Lung (tissue), 11 donors: ENCODE measurements at regions not wholly inside any gene's neighbourhood (a gene's known extent, or its start where the extent isn't known, plus 50 kb on each side); places are given as distances from the start of the nearest gene placed in this dataset.

ENCODE experiments used
- ATAC-seq: fragments of 200-7000 bp; cut with Tn5 transposase; one replicate; pipeline ENCODE4 v1.9.1; 2020; ENCODE audit warnings: moderate number of reproducible peaks; ENCODE audit not compliant: insufficient read depth, low FRiP score
- DNase-seq, 3 donors: peaks; one replicate each; pipeline ENCODE4 v3.0.0-alpha.2; 2013 to 2017
- H3K27ac ChIP-seq, 2 donors: one replicate each; pipeline ENCODE4 v1.5.1; 2013; ENCODE audit warnings: mild to moderate bottlenecking in 2 of 2, moderate library complexity in 2 of 2, control low read depth in 1 of 2, inconsistent platforms in 1 of 2, low read depth in 1 of 2, low read length in 1 of 2
- H3K27me3 ChIP-seq, 3 donors: one replicate each; pipeline ENCODE4 v1.5.1; 2013; ENCODE audit warnings: low read length in 2 of 3; ENCODE audit not compliant: control insufficient read depth in 3 of 3, insufficient read depth in 3 of 3
- H3K36me3 ChIP-seq, 4 donors: one replicate each; pipeline ENCODE4 v1.5.1; 2013; ENCODE audit warnings: low read length in 4 of 4, mild to moderate bottlenecking in 1 of 4, moderate library complexity in 1 of 4; ENCODE audit not compliant: control insufficient read depth in 4 of 4, insufficient read depth in 4 of 4
- H3K4me1 ChIP-seq, 5 donors: one replicate each; pipeline ENCODE4 v1.5.1; 2013; ENCODE audit warnings: low read length in 5 of 5, mild to moderate bottlenecking in 2 of 5, moderate library complexity in 1 of 5; ENCODE audit not compliant: control insufficient read depth in 5 of 5, insufficient read depth in 5 of 5
- H3K4me3 ChIP-seq: one replicate; pipeline ENCODE4 v1.5.1; 2013; ENCODE audit warnings: mild to moderate bottlenecking, control low read depth, moderate library complexity
- H3K9ac ChIP-seq, 2 donors: one replicate each; pipeline ENCODE4 v1.5.1; 2013; ENCODE audit warnings: low read length in 2 of 2, control low read depth in 1 of 2; ENCODE audit not compliant: insufficient read depth in 1 of 2
- H3K9me3 ChIP-seq, 4 donors: one replicate each; pipeline ENCODE4 v1.5.1; 2013; ENCODE audit warnings: low read length in 3 of 4, mild to moderate bottlenecking in 1 of 4, moderate library complexity in 1 of 4; ENCODE audit not compliant: control insufficient read depth in 4 of 4, insufficient read depth in 3 of 4
- WGBS, 2 donors: extraction: QIAGEN DNeasy Blood & Tissue Kit; methylation state at CpG; one replicate each; pipeline ENCODE4 v1.1.7; 2013; 5-methylcytosine and 5-hydroxymethylcytosine counted together
- TF ChIP-seq, protein P1 (sequence below): IDR thresholded peaks from 2 replicates; pipeline ENCODE4 v1.5.1; 2012; ENCODE audit warnings: mild to moderate bottlenecking; ENCODE audit errors: control extremely low read depth, extremely low read depth
- donor health status: control.
- donor health status: control.
- donor health status: Bipolar disorder and iron deficiency.
- donor health status: healthy.
- donor health status: DM: yes; HTN: yes; CAD: no.

- Histone ChIP-seq H3K27me3 (no peaks in the 10 kb centered on the region), H3K9ac (no peak overlapping the region), H3K36me3 (no peaks in the 10 kb centered on the region), H3K9me3 (peaks cover 0 to 3% (median under 1%) of the 10 kb centered on the region in 4 donors), H3K4me3 (no peak overlapping the region), H3K4me1 (peaks cover 0 to 9% (median 0%) of the 10 kb centered on the region in 5 donors), H3K27ac (no peak overlapping the region)
- TF ChIP-seq, protein P1, sequence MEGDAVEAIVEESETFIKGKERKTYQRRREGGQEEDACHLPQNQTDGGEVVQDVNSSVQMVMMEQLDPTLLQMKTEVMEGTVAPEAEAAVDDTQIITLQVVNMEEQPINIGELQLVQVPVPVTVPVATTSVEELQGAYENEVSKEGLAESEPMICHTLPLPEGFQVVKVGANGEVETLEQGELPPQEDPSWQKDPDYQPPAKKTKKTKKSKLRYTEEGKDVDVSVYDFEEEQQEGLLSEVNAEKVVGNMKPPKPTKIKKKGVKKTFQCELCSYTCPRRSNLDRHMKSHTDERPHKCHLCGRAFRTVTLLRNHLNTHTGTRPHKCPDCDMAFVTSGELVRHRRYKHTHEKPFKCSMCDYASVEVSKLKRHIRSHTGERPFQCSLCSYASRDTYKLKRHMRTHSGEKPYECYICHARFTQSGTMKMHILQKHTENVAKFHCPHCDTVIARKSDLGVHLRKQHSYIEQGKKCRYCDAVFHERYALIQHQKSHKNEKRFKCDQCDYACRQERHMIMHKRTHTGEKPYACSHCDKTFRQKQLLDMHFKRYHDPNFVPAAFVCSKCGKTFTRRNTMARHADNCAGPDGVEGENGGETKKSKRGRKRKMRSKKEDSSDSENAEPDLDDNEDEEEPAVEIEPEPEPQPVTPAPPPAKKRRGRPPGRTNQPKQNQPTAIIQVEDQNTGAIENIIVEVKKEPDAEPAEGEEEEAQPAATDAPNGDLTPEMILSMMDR, result no peak
- 85 to 87% methylated on average over 5 of the region's 5 CpGs for WGBS, 2 donors
- DNase-seq (no peak), ATAC-seq (no peak)
These were observed 391.7 kb upstream of the KLF6 start for GRCh38 chr10:4176500-4177281.

DNA sequence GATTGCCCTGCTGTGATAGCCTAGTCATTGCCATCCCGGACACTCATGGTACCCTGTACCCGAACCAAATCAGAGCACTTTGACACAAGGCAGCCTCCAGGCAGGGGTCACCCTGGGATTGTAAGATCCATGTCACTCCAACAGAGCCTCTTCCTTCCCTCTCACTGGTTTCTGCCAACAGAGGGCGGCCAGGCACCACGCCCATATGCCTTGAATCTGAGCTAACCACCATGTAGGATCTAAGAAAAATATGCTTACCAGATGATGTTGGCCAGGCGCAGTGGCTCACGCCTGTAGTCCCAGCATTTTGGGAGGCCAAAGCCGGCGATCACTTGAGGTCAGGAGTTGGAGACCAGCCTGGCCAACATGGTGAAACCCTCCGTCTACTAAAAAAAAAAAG lies 389.2 kb upstream of the KLF6 start:
- TF ChIP-seq, protein P1, result no peak
- DNase-seq (no peak), ATAC-seq (no peak)
- Histone ChIP-seq H3K27ac (no peak overlapping the region), H3K4me3 (no peak overlapping the region), H3K27me3 (no peaks in the 10 kb centered on the region), H3K36me3 (no peaks in the 10 kb centered on the region), H3K4me1 (peaks cover 0 to 9% (median 0%) of the 10 kb centered on the region in 5 donors), H3K9me3 (peaks cover 0 to 3% (median under 1%) of the 10 kb centered on the region in 4 donors), H3K9ac (no peak overlapping the region)
- WGBS, 2 donors, result 94% methylated on average over 9 of the region's 9 CpGs

GRCh38 chr10:4170633-4171314 lies 385.8 kb upstream of the KLF6 start:
- 75 to 87% methylated on average over 6 of the region's 6 CpGs for WGBS, 2 donors
- Histone ChIP-seq H3K9me3 (peaks cover 0 to 3% (median under 1%) of the 10 kb centered on the region in 4 donors), H3K9ac (no peak overlapping the region), H3K4me3 (no peak overlapping the region), H3K4me1 (no peaks in the 10 kb centered on the region), H3K27ac (no peak overlapping the region), H3K27me3 (no peaks in the 10 kb centered on the region), H3K36me3 (no peaks in the 10 kb centered on the region)
- ATAC-seq, result no peak
- DNase-seq, result peak; percentile 11 to 54 (median 27)
- TF ChIP-seq, protein P1, result no peak
